Activated CD4-positive, alpha-beta T cell treated with anti-CD3 and anti-CD28 coated beads, Interleukin-2, amount 50 U/mL, for 1 hour (primary cell): ENCODE measurements at regions not wholly inside any gene's neighbourhood (a gene's known extent, or its start where the extent isn't known, plus 50 kb on each side); places are given as distances from the start of the nearest gene placed in this dataset.

Experiments used
- DNase-seq: peaks from one replicate; pipeline ENCODE4 v3.0.0-alpha.2; 2020

DNA sequence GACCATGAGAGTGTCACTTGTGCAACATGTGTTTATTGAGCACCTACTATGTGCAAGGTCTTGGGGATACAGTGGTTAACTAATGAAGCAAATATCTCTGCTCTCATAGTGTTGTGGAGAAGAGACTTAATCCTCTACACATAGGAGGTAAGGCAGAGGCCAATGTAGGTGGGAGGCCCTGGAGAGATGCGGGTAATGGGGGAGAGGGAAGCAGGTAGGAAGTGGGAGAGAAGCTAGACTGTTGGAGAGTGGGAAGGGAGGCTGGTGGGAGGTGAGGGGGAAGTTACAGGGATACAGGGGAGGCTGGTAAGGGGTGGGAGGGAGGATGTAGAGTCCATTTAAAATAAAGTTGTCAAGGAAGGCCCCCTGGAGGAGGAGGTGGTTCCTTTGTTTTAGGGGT lies 240.0 kb downstream of the MIAT start:
- no peak for DNase-seq

DNA sequence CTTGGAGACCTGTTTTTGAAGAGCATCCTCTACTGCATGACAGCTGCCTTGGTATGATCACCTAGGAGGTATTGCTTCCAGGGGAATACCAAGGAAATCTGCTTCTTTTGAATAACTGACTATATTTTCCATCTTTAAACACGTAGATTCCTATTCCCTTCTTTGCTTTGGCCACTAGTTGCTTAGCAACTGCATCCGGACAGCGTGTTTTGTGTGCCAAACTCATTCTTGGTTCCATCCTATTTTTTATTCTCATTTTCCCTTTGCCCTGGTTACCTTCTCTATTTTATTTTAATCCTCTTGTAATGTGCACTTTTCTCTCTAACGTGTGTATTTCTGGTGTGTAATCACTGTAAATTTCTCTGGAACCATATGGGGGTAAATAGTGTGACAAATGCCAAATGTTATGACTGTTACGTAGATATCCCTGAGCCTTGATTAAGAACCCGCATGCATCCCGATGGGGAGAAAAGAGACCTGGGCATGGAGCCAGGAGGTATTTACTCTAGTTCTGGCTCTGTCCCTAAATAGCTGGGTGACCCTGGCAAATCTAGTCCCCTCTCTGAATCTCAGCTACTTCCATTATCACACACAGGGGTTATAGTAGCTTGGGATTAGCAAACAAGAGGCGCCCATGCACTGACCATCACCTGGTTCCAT lies 241.7 kb downstream of the MIAT start:
- DNase-seq, result no peak

DNA sequence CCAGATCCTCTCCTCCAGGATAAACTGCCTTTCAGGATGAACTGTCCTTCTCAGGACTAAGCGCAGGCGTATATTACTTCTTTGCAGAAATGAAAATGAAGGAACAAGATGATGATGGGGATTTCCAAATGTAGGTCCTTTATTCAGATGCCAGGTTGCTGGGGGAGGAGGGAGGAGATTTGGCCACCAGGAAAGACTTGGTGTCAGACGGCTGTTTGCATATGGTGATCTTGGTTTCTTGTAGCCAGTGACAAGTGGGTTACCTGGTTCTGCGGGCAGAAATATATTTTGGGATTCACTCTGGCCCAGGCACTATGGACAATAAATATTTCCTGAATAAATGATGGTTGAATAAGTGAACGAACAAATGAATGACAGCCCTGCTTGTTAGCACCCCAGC lies 243.4 kb downstream of the MIAT start:
- no peak for DNase-seq

DNA sequence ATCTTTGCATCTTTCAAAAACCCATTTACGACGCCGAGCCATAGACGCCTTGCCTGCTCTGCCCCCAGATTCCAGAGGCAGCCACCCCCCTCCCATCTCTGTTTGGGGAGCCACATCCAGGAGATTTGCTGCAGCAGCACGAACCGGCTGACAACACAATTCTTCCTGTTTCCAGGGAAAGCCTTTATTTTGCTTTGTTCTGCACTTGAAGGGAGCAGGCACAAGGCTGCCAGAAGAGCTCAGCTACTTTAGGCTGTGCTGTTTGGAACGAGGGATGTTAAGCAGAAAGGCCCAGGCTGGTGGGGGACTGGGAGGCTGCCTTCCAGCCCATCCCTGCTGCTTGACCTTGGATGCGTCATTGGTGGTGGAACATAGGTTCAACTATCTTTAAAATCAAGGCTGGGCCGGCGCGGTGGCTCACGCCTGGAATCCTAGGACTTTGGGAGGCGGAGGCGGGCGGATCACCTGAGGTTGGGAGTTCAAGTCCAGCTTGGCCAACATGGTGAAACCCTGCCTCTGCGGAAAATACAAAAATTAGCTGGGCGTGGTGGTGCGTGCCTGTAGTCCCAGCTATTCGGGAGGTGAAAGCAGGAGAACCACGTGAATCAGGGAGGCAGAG lies 243.9 kb downstream of the MIAT start:
- DNase-seq, result no peak

DNA sequence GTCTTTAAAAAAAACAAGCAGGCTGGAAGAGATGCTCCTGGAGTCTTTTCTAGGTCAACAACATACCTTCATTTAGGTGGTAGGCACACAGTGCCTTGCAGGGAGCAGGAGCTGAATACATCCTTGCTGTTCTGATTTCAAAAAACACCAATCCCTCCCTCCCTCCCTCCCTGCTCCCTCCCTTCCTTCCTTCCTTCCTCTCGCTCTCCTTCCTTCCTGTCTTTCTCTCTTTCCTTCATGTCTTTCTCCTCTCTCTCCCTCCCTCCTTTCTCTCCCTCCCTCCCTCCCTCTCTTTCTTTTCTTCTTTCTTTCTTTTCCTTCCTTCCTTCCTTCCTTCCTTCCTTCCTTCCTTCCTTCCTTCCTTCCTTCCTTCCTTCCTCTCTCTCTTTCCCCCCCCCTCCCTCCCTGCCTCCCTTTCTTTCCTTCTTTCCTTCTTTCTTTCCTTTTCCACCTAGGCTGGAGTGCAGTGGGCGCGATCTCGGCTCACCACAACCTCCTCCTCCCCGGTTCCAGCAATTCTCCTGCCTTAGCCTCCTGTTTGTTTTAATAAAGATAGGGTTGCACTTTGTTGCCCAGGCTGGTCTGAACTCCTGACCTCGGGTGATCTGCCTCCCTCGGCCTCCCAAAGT lies 245.1 kb downstream of the MIAT start:
- no peak for DNase-seq

DNA sequence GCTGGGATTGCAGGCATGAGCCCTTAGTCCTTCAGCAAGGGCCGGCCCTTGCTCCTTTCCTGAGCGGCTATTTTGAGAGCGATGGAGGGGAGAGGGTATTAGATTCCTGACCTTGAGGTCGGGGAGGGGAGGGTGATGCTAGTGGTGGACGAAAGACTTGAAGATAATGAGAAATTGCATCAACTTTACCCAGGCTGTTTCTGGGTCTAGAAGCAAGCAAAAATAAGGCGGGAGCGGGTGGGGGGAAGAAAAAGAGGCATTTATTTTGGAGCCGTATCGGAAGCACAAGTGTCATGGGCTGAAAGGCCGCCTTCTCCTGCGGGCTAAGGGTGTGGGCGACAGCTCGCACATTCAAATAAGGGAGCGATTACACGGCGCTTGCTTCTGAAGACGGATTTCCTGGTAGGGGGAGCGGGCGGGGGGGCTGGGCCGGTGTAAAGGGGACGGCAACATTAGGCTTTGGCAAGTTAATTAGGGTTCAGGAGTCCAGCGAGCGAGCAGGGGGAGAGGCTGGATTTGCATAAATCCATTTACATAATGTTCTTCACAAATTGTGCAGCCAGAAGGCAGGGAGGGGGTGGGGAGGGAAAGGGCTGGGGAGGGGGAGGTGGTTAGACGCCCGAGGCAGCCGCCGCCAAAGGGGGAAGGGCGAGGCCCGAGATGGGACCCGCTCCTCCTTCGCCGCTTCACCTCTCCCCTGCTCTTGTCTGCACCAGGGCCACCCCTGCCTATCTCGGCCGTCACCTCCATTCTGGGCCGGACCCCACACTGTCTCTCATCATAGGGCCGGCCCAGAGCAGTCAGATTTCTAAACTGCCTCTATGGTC lies 245.9 kb downstream of the MIAT start:
- DNase-seq, result no peak

DNA sequence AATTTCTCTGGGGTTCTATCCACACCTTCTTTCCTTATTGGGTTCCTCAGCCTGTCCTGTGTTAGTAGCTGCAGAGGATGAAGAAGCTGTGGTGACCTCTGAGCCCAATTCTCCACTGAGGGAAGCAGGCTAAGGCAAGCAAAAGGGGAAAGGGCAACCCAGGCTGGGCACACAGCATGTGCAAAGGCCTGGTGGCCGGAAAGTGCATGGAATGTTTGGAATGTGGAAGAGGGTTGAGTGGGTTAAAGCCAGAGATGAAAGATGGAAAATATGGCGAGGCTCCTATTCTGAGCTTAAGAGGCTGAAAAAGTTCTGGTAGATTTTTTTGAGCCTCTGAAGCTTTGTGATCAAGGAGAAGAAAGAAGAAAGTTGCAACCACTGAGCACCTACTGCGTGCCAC lies 247.1 kb downstream of the MIAT start:
- DNase-seq, result no peak

DNA sequence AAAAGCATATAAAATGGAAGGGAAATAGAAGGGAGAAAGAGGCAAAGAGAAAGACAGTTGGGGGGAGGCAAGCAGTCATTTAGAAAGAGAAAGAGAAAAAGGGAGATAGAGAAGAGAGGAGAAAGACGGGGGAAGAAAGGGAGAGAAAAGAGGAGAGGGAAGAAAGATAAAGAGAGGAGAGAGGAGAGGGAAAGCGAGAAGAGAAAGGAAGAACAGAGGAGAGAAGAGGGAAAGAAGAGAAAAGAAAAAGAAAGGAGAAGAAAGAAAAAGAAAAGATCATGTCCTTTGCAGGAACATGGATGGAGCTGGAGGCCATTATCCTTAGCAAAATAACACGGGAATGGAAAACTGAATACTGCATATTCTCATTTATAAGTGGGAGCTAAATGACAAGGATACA lies 247.7 kb downstream of the MIAT start:
- DNase-seq, result no peak

DNA sequence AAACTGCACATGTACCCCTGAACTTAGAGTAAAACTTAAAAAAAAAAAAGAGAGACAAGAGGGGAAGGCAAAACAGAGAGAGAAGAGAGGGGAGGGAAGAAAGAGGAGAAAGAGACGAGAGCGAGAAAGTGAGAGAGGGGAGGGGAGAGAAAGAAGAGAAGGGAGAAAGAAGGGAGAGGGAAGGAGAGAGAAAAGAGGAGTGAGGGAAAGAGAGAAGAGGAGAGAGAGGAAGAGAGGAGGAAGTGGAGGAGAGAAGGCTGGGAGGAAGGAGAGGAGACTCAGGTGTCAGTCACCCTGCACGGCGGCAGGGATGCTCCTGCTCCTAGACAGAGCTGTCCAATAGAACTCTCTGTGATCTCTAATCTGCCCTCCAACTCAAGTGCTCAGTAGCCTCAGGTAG lies 248.3 kb downstream of the MIAT start:
- no peak for DNase-seq

DNA sequence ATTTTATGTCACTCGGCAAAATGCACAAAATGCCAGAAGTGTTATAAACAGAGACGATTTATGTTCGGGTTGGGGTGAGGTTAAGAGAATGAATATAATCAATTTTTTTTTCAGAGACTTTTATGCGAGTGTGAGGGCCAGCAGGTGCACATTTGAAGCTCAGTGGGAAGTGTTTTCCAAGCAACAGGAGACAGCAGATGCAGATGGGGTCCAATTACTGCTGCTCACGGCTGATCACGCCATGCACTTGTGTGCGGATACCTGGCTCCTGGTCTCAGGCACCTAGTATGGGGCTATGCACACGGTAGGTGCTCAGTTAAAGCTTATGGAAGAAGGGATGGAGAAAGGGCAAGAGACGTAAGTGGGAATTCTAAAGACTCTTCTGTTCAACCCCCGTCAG lies 249.1 kb downstream of the MIAT start:
- no peak for DNase-seq

DNA sequence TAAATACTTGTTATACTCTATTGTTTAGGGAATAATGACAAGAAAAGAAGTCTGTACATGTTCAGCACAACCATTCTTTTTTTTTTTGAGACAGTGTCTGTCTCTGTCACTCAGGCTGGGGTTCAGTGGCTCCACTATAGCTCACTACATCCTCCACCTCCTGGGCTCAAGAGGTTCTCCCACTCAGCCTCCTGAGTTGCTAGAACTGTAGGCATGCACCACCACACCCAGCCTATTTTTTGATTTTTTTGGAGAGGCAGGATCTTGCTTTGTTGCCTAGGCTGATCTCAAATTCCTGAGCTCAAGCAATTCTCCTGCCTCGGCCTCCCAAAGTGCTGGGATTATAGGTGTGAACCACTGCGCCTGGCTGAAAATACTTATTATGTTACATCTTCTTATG lies 250.0 kb downstream of the MIAT start:
- no peak for DNase-seq

DNA sequence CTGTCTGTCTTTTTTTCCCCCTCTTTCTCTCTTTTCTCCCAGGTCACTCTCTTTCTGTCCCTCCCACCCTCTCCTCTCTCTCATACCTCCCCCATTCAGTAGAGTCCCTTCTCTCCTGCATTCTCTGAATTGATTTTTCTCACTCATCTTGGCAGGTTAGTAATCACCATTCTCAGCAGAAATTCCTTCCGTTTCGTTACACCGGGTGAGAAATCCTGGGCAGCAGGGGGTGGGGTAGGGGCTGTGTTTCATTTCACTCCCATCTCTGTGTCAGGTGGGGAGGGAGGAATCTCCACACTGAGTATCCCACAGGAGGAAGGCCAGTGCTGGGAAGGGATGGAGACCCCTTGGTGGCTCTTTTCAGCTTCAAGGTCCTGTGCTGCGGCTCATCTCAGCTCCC lies 253.5 kb downstream of the MIAT start:
- DNase-seq, result no peak

DNA sequence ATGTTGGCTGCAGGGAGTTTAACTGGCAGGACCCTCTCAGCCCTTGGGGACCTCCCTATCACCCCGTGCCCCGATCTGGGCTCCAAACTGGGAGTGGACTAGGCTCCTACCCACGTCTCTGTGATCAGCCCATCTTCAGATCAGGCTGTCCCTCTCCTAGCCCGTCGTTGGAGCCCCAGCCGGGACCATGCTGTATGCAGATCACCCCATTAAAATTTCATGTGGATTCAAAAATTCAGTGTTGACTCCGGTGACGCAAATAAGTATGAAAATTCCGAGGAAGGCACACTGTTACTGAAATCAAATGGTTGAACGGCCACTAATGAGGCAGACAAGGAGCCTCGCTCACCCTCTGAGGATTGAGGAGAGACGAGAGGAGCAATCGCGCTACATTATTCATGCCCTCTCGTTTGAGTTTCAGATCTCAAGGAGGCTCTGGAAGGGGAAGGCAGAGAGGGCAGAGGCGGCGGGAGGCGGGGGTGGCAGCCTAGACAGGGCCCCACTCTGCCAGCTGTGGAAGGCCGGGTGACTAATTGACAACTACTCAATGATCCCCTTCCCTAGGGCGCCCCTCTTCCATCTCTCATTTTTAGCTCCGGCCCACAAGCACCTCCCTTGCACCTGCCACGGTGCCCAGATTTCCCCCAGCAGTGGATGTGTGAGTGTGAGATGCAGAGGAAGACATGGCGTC lies 255.4 kb downstream of the MIAT start:
- no peak for DNase-seq

DNA sequence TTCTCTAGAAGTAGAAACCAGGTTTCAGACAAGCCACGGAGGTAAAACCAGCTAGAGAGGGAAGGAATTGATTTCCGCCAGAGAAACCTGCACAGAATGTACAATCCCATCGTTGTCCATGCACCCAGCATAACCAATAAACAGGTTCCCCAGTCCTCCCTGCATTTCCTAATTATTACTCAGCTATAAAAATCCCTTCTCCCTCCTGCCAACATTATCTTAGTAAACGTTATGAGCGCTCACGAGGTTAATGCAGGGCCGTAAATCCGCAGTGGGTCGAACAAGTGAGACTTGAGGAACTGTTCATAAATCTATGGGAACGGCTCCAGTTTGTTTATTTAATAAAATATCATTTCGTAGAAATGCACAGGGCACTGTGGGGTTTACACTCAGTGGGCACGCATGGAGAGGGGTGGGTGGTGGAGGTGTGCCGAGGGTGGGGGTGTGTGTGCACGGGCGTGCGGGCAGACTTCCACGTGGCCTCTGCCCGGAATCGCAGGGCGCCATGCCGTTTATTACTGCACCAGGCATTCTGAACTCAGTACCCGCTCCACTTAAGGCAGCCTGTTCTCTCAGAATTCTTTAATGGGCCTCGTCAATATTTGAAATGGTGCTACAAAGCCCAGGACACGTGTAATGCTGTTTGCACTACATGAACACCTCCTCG lies 257.3 kb downstream of the MIAT start:
- DNase-seq, result no peak

DNA sequence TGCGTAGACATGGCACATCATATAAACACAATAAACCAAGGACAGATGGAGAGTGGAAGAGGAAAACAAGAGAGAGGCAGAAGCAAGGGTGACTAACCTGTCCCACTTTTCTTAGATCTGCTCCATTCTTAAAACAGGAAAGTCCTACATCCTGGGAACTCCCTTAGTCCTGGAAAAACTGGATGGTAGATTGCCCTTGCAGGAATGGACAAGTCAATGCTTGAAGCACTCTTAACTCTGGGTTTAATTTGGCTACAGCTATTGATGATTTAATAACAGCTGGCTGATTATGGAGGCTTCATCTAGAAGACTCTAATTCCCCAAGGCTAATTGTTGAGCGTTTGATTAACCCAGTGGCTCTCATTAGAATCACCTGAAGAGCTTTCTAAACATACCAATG lies 258.8 kb downstream of the MIAT start:
- DNase-seq, result no peak

DNA sequence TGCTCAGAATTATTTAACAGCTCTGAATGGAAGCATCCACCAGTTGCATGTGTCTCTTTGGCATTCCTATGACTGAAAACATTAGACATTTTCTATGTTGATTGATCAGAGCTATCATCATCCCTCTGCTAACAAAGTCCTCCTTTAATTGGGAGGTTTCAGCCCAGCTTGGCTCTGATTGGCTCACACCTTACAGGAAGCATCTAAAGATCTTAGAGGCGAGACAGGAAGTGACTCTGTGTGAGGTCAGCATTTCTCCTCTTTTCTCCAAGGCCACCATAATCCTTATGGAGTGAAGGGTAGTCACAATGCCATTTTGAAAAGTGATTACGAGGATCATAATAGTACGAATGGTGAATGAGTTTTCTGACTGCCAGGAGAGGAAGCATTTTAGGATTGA lies 260.8 kb downstream of the MIAT start:
- no peak for DNase-seq

DNA sequence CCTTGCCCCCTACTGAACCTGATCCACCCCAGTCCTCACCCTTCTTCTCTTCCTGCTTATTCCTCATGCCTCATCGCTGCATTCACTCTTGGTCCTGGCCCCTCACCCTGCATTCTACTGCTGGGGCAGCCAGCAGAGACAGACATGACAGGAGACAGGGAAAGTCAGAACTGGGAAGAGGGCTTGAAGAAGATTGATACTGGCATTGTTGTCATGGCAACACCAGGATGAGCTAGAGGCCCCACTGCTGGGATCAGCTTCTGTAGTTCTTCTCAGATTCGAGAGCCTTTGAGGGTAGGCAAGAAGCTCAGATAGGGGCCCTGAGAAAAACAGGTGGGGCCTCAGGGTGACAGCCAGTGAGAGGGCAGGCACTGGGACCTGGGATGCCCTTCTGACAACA lies 264.3 kb downstream of the MIAT start:
- DNase-seq, result no peak

DNA sequence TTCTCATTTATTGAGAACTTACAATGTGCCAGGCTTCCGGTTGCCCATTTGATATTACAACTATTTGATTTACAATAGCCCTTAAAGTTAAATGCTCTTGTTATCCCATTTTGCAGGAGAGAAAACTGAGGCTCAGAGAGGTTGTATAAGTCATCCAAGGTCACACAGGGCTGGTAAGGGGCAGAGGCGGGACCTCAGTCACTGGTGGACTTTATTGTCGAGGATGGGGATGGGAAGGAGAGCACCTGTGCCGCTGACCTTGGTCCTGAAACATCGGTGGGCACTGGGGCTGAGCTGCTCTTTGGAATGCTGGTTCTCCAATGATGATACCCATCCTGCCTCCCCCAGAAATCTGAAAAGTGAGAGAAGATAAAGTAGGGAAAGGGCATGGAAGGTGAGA lies 265.4 kb downstream of the MIAT start:
- DNase-seq, result no peak

DNA sequence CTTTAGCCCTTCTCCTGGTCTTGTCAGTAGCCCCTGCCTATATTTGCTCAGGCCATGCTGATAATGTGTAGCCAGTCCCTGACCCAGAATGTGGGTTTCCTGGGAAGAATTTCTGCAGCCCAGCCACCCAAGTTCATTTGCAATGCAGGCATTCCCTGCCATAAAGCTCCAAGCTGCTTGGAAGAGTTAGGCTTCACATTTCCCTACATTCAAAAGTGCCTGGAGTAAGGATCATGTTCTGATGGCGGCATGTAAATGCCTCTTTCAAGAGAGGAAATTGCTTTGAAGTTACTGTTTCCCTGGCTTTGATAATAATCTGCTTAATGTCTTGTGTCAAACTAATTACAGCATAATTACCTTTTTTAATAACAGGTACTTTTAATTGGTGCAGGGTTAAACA lies 266.1 kb downstream of the MIAT start:
- DNase-seq, result no peak

DNA sequence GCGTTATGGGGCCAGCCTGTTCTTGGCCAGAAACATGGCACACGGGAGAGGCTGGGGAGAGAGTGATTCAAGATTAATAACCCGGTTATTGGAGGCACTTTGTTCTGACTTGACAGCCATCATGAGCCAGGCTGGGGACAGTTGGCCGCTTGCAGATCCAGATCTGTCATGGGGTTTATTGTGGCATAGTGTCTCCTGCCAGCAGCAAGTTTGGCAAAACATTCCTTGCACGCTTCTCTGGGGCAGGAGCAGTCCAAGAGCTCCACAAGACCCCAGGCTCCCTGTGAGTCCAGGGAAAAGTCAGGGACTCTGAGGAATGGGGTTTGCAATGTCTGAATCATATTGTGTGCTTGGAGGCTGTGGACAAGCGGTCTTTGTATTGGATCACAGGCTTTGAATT lies 270.4 kb downstream of the MIAT start:
- DNase-seq, result no peak

DNA sequence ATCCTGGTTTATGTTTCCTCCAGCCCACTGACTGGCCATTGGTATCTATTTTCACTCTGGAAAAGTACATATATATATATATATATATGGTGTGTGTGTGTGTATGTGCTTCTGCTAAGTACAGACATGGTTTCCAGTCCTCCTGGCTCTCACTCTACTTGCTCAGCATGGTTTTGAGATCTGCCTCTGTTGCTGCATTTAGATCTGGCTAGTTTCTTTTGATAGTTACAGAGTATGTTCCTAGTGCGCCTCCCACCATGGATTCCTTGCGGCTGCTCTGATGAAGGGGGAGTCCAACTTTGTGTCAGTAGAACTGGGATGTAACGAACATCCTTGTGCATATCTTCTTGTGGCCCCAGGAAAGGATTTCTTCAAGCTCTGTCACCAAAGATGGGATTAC lies 274.1 kb downstream of the MIAT start:
- DNase-seq, result no peak

DNA sequence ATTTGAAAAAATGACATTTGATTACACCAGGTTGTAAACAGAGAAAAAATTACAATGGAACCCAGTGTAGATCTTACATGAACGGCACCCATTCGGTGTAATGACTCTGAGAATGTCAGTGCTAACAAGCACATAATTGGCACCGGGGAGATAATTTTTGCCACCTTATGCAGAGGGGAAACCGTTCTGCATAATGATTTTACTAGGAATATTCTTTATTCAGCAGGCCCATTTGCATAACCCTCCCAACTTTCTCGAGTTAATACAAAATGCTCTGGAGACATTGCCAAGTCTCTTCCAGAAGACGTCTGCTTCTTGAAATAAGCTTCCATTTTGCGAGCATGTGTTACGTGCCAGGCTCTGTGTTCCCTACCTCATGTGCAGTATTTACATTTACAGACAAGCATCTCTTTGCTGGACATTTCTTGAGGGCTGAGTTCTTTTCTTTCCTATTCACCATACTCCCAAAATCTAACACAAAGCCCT lies 275.8 kb downstream of the MIAT start:
- no peak for DNase-seq

DNA sequence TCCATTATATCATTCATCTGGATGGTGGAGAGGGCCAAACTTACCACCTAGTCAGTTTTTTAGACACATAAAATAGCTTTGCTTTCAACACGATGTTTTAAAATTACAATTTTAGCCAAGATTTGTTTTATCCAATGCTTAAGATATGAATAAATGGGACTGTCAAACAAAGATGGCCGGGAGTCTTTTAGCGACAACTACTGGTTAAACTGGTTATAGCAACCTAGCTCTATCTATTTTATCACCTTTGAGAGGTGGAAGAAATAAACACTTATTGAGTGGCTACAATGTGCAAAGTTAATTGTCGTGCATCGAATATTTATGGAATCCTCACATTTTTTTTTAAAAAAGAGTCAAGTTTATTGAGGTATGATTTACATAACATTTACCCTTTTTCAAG lies 279.8 kb downstream of the MIAT start:
- DNase-seq, result no peak
